ENCODE measurements at regions not wholly inside any gene's neighbourhood (a gene's known extent, or its start where the extent isn't known, plus 50 kb on each side); places are given as distances from the start of the nearest gene placed in this dataset.

DNA sequence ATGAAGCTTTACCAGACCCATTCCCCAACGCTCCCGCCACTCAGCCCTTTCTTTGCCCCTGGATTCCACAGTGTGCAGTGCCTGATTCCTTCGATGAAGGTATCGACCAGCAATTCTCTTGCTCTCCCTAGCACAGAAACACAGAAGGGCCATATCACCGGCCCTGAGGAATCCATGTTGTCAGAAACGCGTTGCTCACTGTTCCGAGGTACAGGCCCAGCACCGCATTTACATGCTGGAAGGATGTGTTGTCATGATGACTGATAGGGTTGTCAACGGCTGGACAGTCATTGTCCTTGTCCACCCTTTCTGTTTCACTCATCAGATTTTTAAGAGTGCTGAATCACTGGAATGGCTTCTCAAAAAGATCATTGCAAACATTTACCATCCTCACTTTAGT, 57.2 kb upstream of the GPR6 start:
- Mint-ChIP-seq H3K36me3 (no peaks in the 10 kb centered on the region), H3K4me1 (no peaks in the 10 kb centered on the region), H3K9me3 (no peaks in the 10 kb centered on the region), H3K27me3 (ENCODE audit: low read depth in 2 of 2) (peaks cover 17 to 24% of the 10 kb centered on the region in 2 donors), H3K4me3 (no peak overlapping the region), H3K27ac (no peak overlapping the region)
- no peaks in the 10 kb centered on the region for H3K36me3 ChIP-seq (ENCODE audit: control insufficient read depth, insufficient read depth, low read length)
- intact Hi-C loops (cut with micrococcal nuclease) = no loop called here
- no peak overlapping the region for H3K27ac ChIP-seq (ENCODE audit: low read length)
- 96% methylated on average over 10 of the region's 10 CpGs for WGBS (ENCODE audit: insufficient coverage)
- H3K27me3 ChIP-seq (ENCODE audit: control insufficient read depth, insufficient read depth, low read length) = no peaks in the 10 kb centered on the region
- DNase-seq (no peak), ATAC-seq (no peak)
- no peaks in the 10 kb centered on the region for H3K4me1 ChIP-seq (ENCODE audit: control insufficient read depth, insufficient read depth, low read length)
- H3K4me3 ChIP-seq (ENCODE audit: low read length) = no peak overlapping the region
- H3K9me3 ChIP-seq (ENCODE audit: control insufficient read depth, insufficient read depth, low read length) = no peaks in the 10 kb centered on the region
- TF ChIP-seq, protein P1, sequence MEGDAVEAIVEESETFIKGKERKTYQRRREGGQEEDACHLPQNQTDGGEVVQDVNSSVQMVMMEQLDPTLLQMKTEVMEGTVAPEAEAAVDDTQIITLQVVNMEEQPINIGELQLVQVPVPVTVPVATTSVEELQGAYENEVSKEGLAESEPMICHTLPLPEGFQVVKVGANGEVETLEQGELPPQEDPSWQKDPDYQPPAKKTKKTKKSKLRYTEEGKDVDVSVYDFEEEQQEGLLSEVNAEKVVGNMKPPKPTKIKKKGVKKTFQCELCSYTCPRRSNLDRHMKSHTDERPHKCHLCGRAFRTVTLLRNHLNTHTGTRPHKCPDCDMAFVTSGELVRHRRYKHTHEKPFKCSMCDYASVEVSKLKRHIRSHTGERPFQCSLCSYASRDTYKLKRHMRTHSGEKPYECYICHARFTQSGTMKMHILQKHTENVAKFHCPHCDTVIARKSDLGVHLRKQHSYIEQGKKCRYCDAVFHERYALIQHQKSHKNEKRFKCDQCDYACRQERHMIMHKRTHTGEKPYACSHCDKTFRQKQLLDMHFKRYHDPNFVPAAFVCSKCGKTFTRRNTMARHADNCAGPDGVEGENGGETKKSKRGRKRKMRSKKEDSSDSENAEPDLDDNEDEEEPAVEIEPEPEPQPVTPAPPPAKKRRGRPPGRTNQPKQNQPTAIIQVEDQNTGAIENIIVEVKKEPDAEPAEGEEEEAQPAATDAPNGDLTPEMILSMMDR (IDR thresholded peaks at IDR 0.05) = no peak

- Histone ChIP-seq H3K27ac (ENCODE audit: low read length) (no peak overlapping the region), H3K9me3 (ENCODE audit: control insufficient read depth, insufficient read depth, low read length) (no peaks in the 10 kb centered on the region), H3K27me3 (ENCODE audit: control insufficient read depth, insufficient read depth, low read length) (no peaks in the 10 kb centered on the region), H3K36me3 (ENCODE audit: control insufficient read depth, insufficient read depth, low read length) (no peaks in the 10 kb centered on the region), H3K4me1 (ENCODE audit: control insufficient read depth, insufficient read depth, low read length) (no peaks in the 10 kb centered on the region), H3K4me3 (ENCODE audit: low read length) (no peak overlapping the region)
- H3K4me3 Mint-ChIP-seq = no peak overlapping the region
- H3K36me3 Mint-ChIP-seq = no peaks in the 10 kb centered on the region
- no peaks in the 10 kb centered on the region for H3K9me3 Mint-ChIP-seq
- no peaks in the 10 kb centered on the region for H3K4me1 Mint-ChIP-seq
- TF ChIP-seq, protein P1 (IDR thresholded peaks at IDR 0.05) = no peak
- intact Hi-C loops (cut with micrococcal nuclease) = no loop called here
- no peak for ATAC-seq
- 51% methylated on average over 4 of the region's 4 CpGs for WGBS (ENCODE audit: insufficient coverage)
- H3K27me3 Mint-ChIP-seq (ENCODE audit: low read depth in 2 of 2) = peaks cover 17 to 27% of the 10 kb centered on the region in 2 donors
- no peak for DNase-seq
- H3K27ac Mint-ChIP-seq = no peak overlapping the region
These were observed 55.3 kb upstream of the GPR6 start for GRCh38 chr6:109922851-109923250.

DNA sequence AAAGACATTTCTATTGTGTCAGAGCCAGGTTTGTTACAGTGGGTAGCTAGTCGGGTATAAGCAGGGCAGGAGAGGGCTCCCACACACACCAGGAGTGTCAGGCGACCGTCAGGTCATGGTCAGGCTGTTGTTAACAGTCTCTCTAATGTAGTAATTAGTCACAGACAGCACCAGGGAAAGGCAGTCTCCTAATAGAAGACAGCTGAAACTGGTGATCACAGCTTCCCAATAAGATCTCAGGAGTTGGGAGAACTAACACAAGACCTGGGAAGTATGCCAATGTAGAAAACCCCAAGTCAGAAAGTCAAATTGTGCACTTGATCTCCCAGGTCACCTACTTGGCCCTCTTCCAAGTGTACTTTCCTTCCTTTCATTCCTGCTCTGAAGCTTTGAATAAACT, 53.0 kb upstream of the GPR6 start:
- no peaks in the 10 kb centered on the region for H3K4me1 ChIP-seq (ENCODE audit: control insufficient read depth, insufficient read depth, low read length)
- WGBS (ENCODE audit: insufficient coverage) = 79% methylated on average over 3 of the region's 3 CpGs
- intact Hi-C loops (cut with micrococcal nuclease) = no loop called here
- Mint-ChIP-seq H3K4me3 (no peak overlapping the region), H3K27me3 (ENCODE audit: low read depth in 2 of 2) (peaks cover 17 to 27% of the 10 kb centered on the region in 2 donors), H3K9me3 (no peaks in the 10 kb centered on the region), H3K27ac (no peak overlapping the region), H3K4me1 (no peaks in the 10 kb centered on the region), H3K36me3 (no peaks in the 10 kb centered on the region)
- TF ChIP-seq, protein P1 (IDR thresholded peaks at IDR 0.05) = no peak
- no peaks in the 10 kb centered on the region for H3K27me3 ChIP-seq (ENCODE audit: control insufficient read depth, insufficient read depth, low read length)
- H3K9me3 ChIP-seq (ENCODE audit: control insufficient read depth, insufficient read depth, low read length) = no peaks in the 10 kb centered on the region
- no peak for DNase-seq
- H3K4me3 ChIP-seq (ENCODE audit: low read length) = no peak overlapping the region
- no peaks in the 10 kb centered on the region for H3K36me3 ChIP-seq (ENCODE audit: control insufficient read depth, insufficient read depth, low read length)
- no peak overlapping the region for H3K27ac ChIP-seq (ENCODE audit: low read length)
- ATAC-seq = no peak

GRCh38 chr6:109927052-109927451, 51.1 kb upstream of the GPR6 start:
- intact Hi-C loops (cut with micrococcal nuclease) = no loop called here
- H3K4me1 Mint-ChIP-seq = no peaks in the 10 kb centered on the region
- H3K27ac Mint-ChIP-seq = no peak overlapping the region
- DNase-seq = no peak
- no peaks in the 10 kb centered on the region for H3K36me3 Mint-ChIP-seq
- Histone ChIP-seq H3K9me3 (ENCODE audit: control insufficient read depth, insufficient read depth, low read length) (no peaks in the 10 kb centered on the region), H3K27ac (ENCODE audit: low read length) (no peak overlapping the region), H3K4me3 (ENCODE audit: low read length) (no peak overlapping the region), H3K27me3 (ENCODE audit: control insufficient read depth, insufficient read depth, low read length) (no peaks in the 10 kb centered on the region), H3K36me3 (ENCODE audit: control insufficient read depth, insufficient read depth, low read length) (no peaks in the 10 kb centered on the region), H3K4me1 (ENCODE audit: control insufficient read depth, insufficient read depth, low read length) (no peaks in the 10 kb centered on the region)
- no CpG with 5 or more reads among the region's 1 CpG for WGBS (ENCODE audit: insufficient coverage)
- ATAC-seq = no peak
- H3K4me3 Mint-ChIP-seq = no peak overlapping the region
- peaks cover 8 to 19% of the 10 kb centered on the region in 2 donors for H3K27me3 Mint-ChIP-seq (ENCODE audit: low read depth in 2 of 2)
- H3K9me3 Mint-ChIP-seq = no peaks in the 10 kb centered on the region
- TF ChIP-seq, protein P1 (IDR thresholded peaks at IDR 0.05) = no peak

All from natural killer cell (primary cell).